AG10803 (cell line): ENCODE measurements at regions not wholly inside any gene's neighbourhood (a gene's known extent, or its start where the extent isn't known, plus 50 kb on each side); places are given as distances from the start of the nearest gene placed in this dataset.

Experiments
- DNase-seq: peaks from one replicate; pipeline ENCODE4 v3.0.0; 2010; ENCODE audit warnings: low read depth
- H3K4me3 ChIP-seq: 2 replicates; pipeline ENCODE4 v1.5.1; 2011; ENCODE audit warnings: mild to moderate bottlenecking, low read length, control low read depth
- TF ChIP-seq, protein P1 (sequence below): conservative IDR thresholded peaks from 2 replicates; pipeline ENCODE4 v1.5.1; 2011; ENCODE audit warnings: mild to moderate bottlenecking, low read length, control low read depth, inconsistent platforms

DNA sequence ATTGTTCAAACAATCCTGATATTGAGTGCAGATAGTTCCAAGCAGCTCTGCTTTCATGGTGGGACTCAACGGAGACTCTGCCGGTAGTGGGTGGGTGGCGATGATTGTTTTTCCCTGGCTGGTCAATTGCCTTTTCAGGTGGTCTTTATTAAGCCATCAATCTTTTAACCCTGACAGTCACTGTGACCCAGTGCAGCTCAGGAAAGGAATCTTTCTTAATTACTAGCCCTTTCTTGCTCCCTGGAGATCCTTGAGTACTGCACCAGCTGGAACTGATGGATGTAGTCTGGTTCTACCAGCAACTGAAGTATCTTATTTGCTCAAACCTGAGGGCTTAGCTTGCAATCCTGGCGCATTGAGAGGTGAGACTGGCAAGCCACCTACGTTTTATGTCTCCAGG is 196.4 kb downstream of the PLPP3 start:
- TF ChIP-seq, protein P1, sequence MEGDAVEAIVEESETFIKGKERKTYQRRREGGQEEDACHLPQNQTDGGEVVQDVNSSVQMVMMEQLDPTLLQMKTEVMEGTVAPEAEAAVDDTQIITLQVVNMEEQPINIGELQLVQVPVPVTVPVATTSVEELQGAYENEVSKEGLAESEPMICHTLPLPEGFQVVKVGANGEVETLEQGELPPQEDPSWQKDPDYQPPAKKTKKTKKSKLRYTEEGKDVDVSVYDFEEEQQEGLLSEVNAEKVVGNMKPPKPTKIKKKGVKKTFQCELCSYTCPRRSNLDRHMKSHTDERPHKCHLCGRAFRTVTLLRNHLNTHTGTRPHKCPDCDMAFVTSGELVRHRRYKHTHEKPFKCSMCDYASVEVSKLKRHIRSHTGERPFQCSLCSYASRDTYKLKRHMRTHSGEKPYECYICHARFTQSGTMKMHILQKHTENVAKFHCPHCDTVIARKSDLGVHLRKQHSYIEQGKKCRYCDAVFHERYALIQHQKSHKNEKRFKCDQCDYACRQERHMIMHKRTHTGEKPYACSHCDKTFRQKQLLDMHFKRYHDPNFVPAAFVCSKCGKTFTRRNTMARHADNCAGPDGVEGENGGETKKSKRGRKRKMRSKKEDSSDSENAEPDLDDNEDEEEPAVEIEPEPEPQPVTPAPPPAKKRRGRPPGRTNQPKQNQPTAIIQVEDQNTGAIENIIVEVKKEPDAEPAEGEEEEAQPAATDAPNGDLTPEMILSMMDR, result no peak
- no peak for DNase-seq

DNA sequence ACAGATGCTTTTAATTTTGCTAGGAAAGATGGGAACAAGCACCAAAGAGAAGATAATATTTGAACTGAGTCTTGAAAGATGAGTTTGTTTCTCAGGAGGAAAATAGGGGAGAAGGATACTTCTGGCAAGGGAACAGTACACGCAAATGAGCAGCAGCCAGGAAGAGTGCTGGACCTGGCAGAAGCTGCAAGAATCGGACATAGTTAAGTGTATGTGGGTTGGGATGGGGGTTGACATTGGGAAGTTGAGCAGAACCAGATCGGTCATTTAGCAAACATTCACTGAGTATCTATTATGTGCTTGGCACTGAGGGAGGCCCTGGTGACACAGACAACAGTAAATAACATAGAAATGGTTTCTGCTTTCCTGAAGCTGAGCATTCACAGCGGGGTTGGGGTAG is 198.8 kb downstream of the PLPP3 start:
- no peak overlapping the region for H3K4me3 ChIP-seq
- DNase-seq, result no peak

More for the DNA sequence above, 196.4 kb downstream of the PLPP3 start:
- no peak overlapping the region for H3K4me3 ChIP-seq

GRCh38 chr1:56378341-56379070 is 200.9 kb downstream of the PLPP3 start:
- DNase-seq, result no peak
- no peak overlapping the region for H3K4me3 ChIP-seq
- TF ChIP-seq, protein P1, result 0 out of 2 replicates have a peak, but pooled peaks have one; percentile 7

More for the DNA sequence above, 198.8 kb downstream of the PLPP3 start:
- TF ChIP-seq, protein P1, result no peak

DNA sequence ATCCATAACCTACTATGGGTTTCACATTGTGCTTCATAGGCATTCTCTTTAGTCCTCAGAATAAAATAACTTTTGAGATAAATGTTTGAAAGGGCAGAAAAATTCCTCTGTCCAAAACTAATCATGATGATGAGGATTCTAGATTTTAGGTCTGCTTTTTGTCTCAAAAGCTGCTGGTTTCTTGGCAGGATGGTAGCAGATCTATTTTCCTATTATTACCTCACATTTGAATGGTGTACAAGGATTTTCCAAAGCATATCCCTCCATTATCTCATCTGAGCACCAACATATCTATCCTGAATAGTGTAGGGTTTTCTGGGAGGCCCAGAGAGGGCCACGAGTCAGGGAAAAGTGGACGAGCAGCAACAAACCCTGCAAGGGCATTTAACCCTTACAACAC is 201.9 kb downstream of the PLPP3 start:
- H3K4me3 ChIP-seq, result no peak overlapping the region
- TF ChIP-seq, protein P1, result no peak
- no peak for DNase-seq

DNA sequence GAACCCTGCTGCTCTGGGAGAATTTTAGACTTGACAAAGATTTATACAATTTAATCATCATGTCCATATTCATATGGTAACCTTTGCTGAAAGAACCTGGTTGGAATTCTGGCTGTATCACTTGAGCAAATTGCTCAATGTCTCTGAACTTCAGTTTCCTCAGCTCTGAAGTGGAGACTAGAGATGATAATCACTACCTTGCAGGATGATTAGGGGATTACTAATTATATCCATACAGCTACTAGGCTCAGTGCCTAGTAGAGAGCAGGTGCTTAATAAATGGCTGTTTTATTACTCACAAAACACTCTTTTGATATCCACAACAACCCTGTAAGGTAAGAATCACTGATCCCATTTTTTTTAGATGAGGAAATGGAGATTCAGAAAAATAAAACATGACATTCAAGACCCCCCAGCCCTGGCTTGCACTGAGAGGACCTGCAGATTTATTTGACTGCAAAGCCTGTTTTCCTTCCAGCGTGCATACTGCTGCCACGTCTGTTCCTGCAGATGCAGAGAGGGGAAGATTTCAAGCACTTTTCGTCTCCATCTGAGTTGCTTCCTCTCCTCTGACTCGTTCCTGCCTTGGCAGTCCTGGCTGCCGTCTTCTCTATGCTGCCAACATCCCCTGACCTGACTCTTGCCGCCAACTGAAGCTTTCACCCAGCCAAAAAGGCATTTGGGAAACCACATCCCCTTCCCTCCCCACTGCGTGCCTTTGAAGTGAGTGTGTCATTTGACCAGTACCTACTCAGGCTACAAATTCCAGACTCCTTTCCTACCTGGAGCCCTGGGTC is 203.0 kb downstream of the PLPP3 start:
- peak; percentile 80 for DNase-seq
- no peak overlapping the region for H3K4me3 ChIP-seq
- TF ChIP-seq, protein P1, result no peak

GRCh38 chr1:56375326-56375804 is 204.0 kb downstream of the PLPP3 start:
- H3K4me3 ChIP-seq, result no peak overlapping the region
- no peak for DNase-seq
- TF ChIP-seq, protein P1, result no peak
